HG02642 (cell line): ENCODE measurements at regions not wholly inside any gene's neighbourhood (a gene's known extent, or its start where the extent isn't known, plus 50 kb on each side); places are given as distances from the start of the nearest gene placed in this dataset.

ENCODE experiments used
- ATAC-seq: cut with Tn5 transposase; IDR thresholded peaks from one replicate; pipeline ENCODE4 v1.9.1; 2021; ENCODE audit warnings: mild to moderate bottlenecking; ENCODE audit not compliant: unreplicated experiment, poor library complexity

GRCh38 chr3:31172336-31172735 is 277.9 kb upstream of the GADL1 start:
- ATAC-seq: no peak

GRCh38 chr3:31173118-31173718 is 278.8 kb upstream of the GADL1 start:
- no peak for ATAC-seq

GRCh38 chr3:31174079-31174478 is 279.6 kb upstream of the GADL1 start:
- ATAC-seq: no peak

- no peak for ATAC-seq
These were observed 281.6 kb upstream of the GADL1 start for GRCh38 chr3:31176045-31176444.

- ATAC-seq: no peak
These were observed 284.0 kb upstream of the GADL1 start for GRCh38 chr3:31178467-31178866.

- no peak for ATAC-seq
These were observed 285.3 kb upstream of the GADL1 start for GRCh38 chr3:31179768-31180167.

- no peak for ATAC-seq
These were observed 285.8 kb upstream of the GADL1 start for GRCh38 chr3:31180274-31180673.

- no peak for ATAC-seq
These were observed 287.2 kb upstream of the GADL1 start for GRCh38 chr3:31181661-31182060.

- no peak for ATAC-seq
These were observed 288.2 kb upstream of the GADL1 start for GRCh38 chr3:31182661-31183060.

GRCh38 chr3:31184261-31185061 is 290.0 kb upstream of the GADL1 start:
- no peak for ATAC-seq

GRCh38 chr3:31185062-31185357 is 290.5 kb upstream of the GADL1 start:
- ATAC-seq: no peak

GRCh38 chr3:31186041-31186440 is 291.6 kb upstream of the GADL1 start:
- ATAC-seq: no peak

GRCh38 chr3:31187380-31187779 is 292.9 kb upstream of the GADL1 start:
- ATAC-seq: no peak

- ATAC-seq: no peak
These were observed 293.7 kb upstream of the GADL1 start for GRCh38 chr3:31188112-31188511.

GRCh38 chr3:31189330-31189729 is 294.9 kb upstream of the GADL1 start:
- ATAC-seq: no peak

GRCh38 chr3:31189971-31190370 is 295.5 kb upstream of the GADL1 start:
- no peak for ATAC-seq

- ATAC-seq: no peak
These were observed 296.9 kb upstream of the GADL1 start for GRCh38 chr3:31191354-31191753.

GRCh38 chr3:31193429-31193828 is 299.0 kb upstream of the GADL1 start:
- ATAC-seq: no peak

GRCh38 chr3:31193871-31194270 is 299.4 kb upstream of the GADL1 start:
- ATAC-seq: no peak

GRCh38 chr3:31196261-31196660 is 301.8 kb upstream of the GADL1 start:
- no peak for ATAC-seq

GRCh38 chr3:31196881-31197364 is 302.5 kb upstream of the GADL1 start:
- ATAC-seq: no peak

- no peak for ATAC-seq
These were observed 303.5 kb upstream of the GADL1 start for GRCh38 chr3:31197941-31198340.
